ENCODE measurements at regions not wholly inside any gene's neighbourhood (a gene's known extent, or its start where the extent isn't known, plus 50 kb on each side); places are given as distances from the start of the nearest gene placed in this dataset.

DNA sequence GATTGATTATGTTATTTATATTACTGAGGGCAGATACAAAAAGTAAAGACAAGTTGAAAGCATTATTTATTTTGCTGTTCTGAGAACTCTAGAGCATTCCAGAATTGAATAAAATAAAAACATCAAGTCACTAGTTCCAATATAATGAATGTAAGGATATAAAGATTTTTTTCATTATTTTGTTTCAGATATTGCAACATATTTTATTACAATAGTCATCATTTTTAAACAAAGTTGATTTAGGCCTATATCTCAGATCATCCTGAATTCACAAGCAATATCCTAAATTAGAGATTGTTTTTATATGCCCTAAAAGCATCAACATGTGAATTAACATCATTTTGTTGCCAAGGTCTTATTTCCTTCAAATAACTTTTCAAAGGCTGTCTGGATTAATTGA lies 535.6 kb upstream of the KCND2 start:
- TF ChIP-seq CTCF (IDR thresholded peaks at IDR 0.05 in 2 of 3, conservative IDR thresholded peaks at IDR 0.05 in 1 of 3; ENCODE audit: control insufficient read depth in 2 of 3, extremely low read depth in 1 of 3, insufficient read depth in 1 of 3, low read depth in 3 of 3, low read length in 3 of 3) (no peak), JUND (IDR thresholded peaks at IDR 0.05; ENCODE audit: low read depth, low read length) (no peak), NRF1 (conservative IDR thresholded peaks at IDR 0.05; ENCODE audit: low read depth, low read length) (no peak), SUZ12 (IDR thresholded peaks at IDR 0.05; ENCODE audit: unreplicated experiment) (no peak)
